GM18951 (cell line): ENCODE measurements at regions not wholly inside any gene's neighbourhood (a gene's known extent, or its start where the extent isn't known, plus 50 kb on each side); places are given as distances from the start of the nearest gene placed in this dataset.
"Not testable (repeated sequence)": the region's sequence is repeated elsewhere in the genome, so short reads cannot be mapped to it uniquely, and the experiment has no call there.

Experiments
- POLR2A ChIP-seq: IDR thresholded peaks from 4 replicates; pipeline ENCODE4 v1.6.1; 2011; ENCODE audit warnings: mild to moderate bottlenecking; ENCODE audit not compliant: insufficient read length, insufficient read depth; ENCODE audit errors: extremely low read depth
- in situ Hi-C: fragments of 300-500 bp; cut with MboI; formaldehyde crosslinking; loops from one replicate; pipeline ENCODE4 v1.12.0; 2022; ENCODE audit warnings: low sequenced_read_pairs, mixed read lengths, inconsistent platforms; ENCODE audit not compliant: unreplicated experiment

GRCh38 chr2:47282621-47283272 is 86.4 kb upstream of the EPCAM start:
- no peak for TF ChIP-seq POLR2A
- in situ Hi-C loops = no loop called here

- in situ Hi-C loops = not testable (repeated sequence)
Observed at GRCh38 chr2:47279525-47279924, 89.6 kb upstream of the EPCAM start.

GRCh38 chr2:47277987-47278386 is 91.1 kb upstream of the EPCAM start:
- in situ Hi-C loops = no loop called here
- TF ChIP-seq POLR2A = no peak

- in situ Hi-C loops = no loop called here
Observed at GRCh38 chr2:47277187-47277586, 91.9 kb upstream of the EPCAM start.

GRCh38 chr2:47276061-47276460 is 93.0 kb upstream of the EPCAM start:
- no peak for TF ChIP-seq POLR2A
- in situ Hi-C loops = no loop called here

More at GRCh38 chr2:47277187-47277586, 91.9 kb upstream of the EPCAM start:
- no peak for TF ChIP-seq POLR2A

- TF ChIP-seq POLR2A = no peak
- in situ Hi-C loops = no loop called here
Observed at GRCh38 chr2:47274054-47274782, 94.9 kb upstream of the EPCAM start.

- TF ChIP-seq POLR2A = no peak
- in situ Hi-C loops = no loop called here
Observed at GRCh38 chr2:47272905-47273758, 96.0 kb upstream of the EPCAM start.

GRCh38 chr2:47272031-47272864 is 95.9 kb upstream of the CALM2 start:
- no peak for TF ChIP-seq POLR2A
- in situ Hi-C loops = no loop called here

GRCh38 chr2:47271054-47272000 is 95.0 kb upstream of the CALM2 start:
- in situ Hi-C loops = no loop called here

GRCh38 chr2:47270421-47270820 is 94.1 kb upstream of the CALM2 start:
- no peak for TF ChIP-seq POLR2A
- in situ Hi-C loops = no loop called here

More at GRCh38 chr2:47271054-47272000, 95.0 kb upstream of the CALM2 start:
- TF ChIP-seq POLR2A = no peak

GRCh38 chr2:47269316-47270232 is 93.3 kb upstream of the CALM2 start:
- no peak for TF ChIP-seq POLR2A
- in situ Hi-C loops = no loop called here

- in situ Hi-C loops = no loop called here
- TF ChIP-seq POLR2A = no peak
Observed at GRCh38 chr2:47267711-47268086, 91.4 kb upstream of the CALM2 start.
